ENCODE measurements at regions not wholly inside any gene's neighbourhood (a gene's known extent, or its start where the extent isn't known, plus 50 kb on each side); places are given as distances from the start of the nearest gene placed in this dataset.

GRCh38 chr10:4051641-4052151, 266.7 kb upstream of the KLF6 start:
- no peak for DNase-seq (ENCODE audit: low read depth)

GRCh38 chr10:4051011-4051640, 266.1 kb upstream of the KLF6 start:
- DNase-seq (ENCODE audit: low read depth) = no peak

GRCh38 chr10:4050061-4050460, 265.1 kb upstream of the KLF6 start:
- DNase-seq (ENCODE audit: low read depth) = no peak

- no peak for DNase-seq (ENCODE audit: low read depth)
Observed at GRCh38 chr10:4049348-4049747, 264.3 kb upstream of the KLF6 start.

- no peak for DNase-seq (ENCODE audit: low read depth)
Observed at GRCh38 chr10:4048236-4048864, 263.3 kb upstream of the KLF6 start.

GRCh38 chr10:4046712-4047354, 261.8 kb upstream of the KLF6 start:
- DNase-seq (ENCODE audit: low read depth) = no peak

- DNase-seq (ENCODE audit: low read depth) = no peak
Observed at GRCh38 chr10:4046030-4046429, 261.0 kb upstream of the KLF6 start.

- no peak for DNase-seq (ENCODE audit: low read depth)
Observed at GRCh38 chr10:4043897-4044665, 259.1 kb upstream of the KLF6 start.

GRCh38 chr10:4041635-4042034, 256.6 kb upstream of the KLF6 start:
- DNase-seq (ENCODE audit: low read depth) = no peak

- DNase-seq (ENCODE audit: low read depth) = no peak
Observed at GRCh38 chr10:4038000-4038399, 253.0 kb upstream of the KLF6 start.

GRCh38 chr10:4035599-4035945, 250.6 kb upstream of the KLF6 start:
- no peak for DNase-seq (ENCODE audit: low read depth)

- no peak for DNase-seq (ENCODE audit: low read depth)
Observed at GRCh38 chr10:4034907-4035598, 250.0 kb upstream of the KLF6 start.

GRCh38 chr10:4033341-4033896, 248.4 kb upstream of the KLF6 start:
- DNase-seq (ENCODE audit: low read depth) = no peak

GRCh38 chr10:4029866-4030265, 244.9 kb upstream of the KLF6 start:
- no peak for DNase-seq (ENCODE audit: low read depth)

- no peak for DNase-seq (ENCODE audit: low read depth)
Observed at GRCh38 chr10:4028854-4029583, 244.0 kb upstream of the KLF6 start.

- DNase-seq (ENCODE audit: low read depth) = no peak
Observed at GRCh38 chr10:4028027-4028471, 243.0 kb upstream of the KLF6 start.

- no peak for DNase-seq (ENCODE audit: low read depth)
Observed at GRCh38 chr10:4025339-4025738, 240.3 kb upstream of the KLF6 start.

GRCh38 chr10:4024516-4025245, 239.7 kb upstream of the KLF6 start:
- no peak for DNase-seq (ENCODE audit: low read depth)

- DNase-seq (ENCODE audit: low read depth) = no peak
Observed at GRCh38 chr10:4024027-4024426, 239.0 kb upstream of the KLF6 start.

- DNase-seq (ENCODE audit: low read depth) = no peak
Observed at GRCh38 chr10:4022473-4022872, 237.5 kb upstream of the KLF6 start.
